HCT116 (cell line): ENCODE measurements at regions not wholly inside any gene's neighbourhood (a gene's known extent, or its start where the extent isn't known, plus 50 kb on each side); places are given as distances from the start of the nearest gene placed in this dataset.

ENCODE experiments used
- ATAC-seq: fragments of 200-7000 bp; cut with Tn5 transposase; 2 replicates; pipeline ENCODE4 v1.9.1; 2020; ENCODE audit warnings: mild to moderate bottlenecking, moderate library complexity
- BruUV-seq: library from RNA; stranded (reverse); fragments of 400-500 nt; replicated peaks from 2 replicates; lab custom pipeline; 2021; lab: Mats Ljungman, UMichigan
- CTCF ChIA-PET: fragments of 300-600 bp; sonication (Branson Sonifier 250); formaldehyde crosslinking; loops from one replicate; lab custom pipeline; 2021; ENCODE audit warnings: antibody characterized with exemption; lab: Charles Lee
- POLR2A ChIA-PET: fragments of 300-600, 350-600 bp; sonication (Branson Sonifier 250); formaldehyde crosslinking; loops from one replicate; lab custom pipeline; 2021; ENCODE audit warnings: antibody characterized with exemption; lab: Charles Lee
- RAD21 ChIA-PET, 2 experiments: fragments of 300-600 bp; sonication (Branson Sonifier 250); formaldehyde crosslinking; loops; one replicate each; lab custom pipeline; 2023; ENCODE audit warnings: low total read pairs in 2 of 2; ENCODE audit not compliant: uncharacterized antibody in 2 of 2, unreplicated experiment in 2 of 2, low non-redundant PET in 1 of 2; lab: Charles Lee
- DNase-seq: peaks from one replicate; pipeline ENCODE4 v3.0.0-alpha.2; 2010; ENCODE audit warnings: low read depth, low spot score
- H2AFZ ChIP-seq: fragments of 200-600 bp; shearing (Covaris generic), sonication (generic); 2 replicates; pipeline ENCODE4 v1.6.1; 2017; ENCODE audit warnings: low read depth, mixed run types, mixed read lengths, antibody characterized with exemption, low read length; ENCODE audit not compliant: poor library complexity, severe bottlenecking
- H3K27ac ChIP-seq: 2 replicates; pipeline ENCODE4 v1.5.1; 2012; ENCODE audit warnings: low read depth, low read length
- H3K27me3 ChIP-seq: fragments of 200-600 bp; sonication (generic); 2 replicates; pipeline ENCODE4 v1.6.1; 2016; ENCODE audit warnings: mixed run types, low read length, mixed read lengths; ENCODE audit not compliant: insufficient read depth
- H3K36me3 ChIP-seq, 2 experiments: fragments of 200-500 bp in 1 of 2; fragments of 200-600 bp in 1 of 2; sonication (Bioruptor generic) in 1 of 2; sonication (generic) in 1 of 2; 2 replicates each; pipeline versions ENCODE4 v1.5.1 to v1.6.1; 2014 to 2016; ENCODE audit warnings: low read length in 2 of 2, inconsistent platforms in 1 of 2, mixed read lengths in 1 of 2, mixed run types in 1 of 2; ENCODE audit not compliant: insufficient read depth in 2 of 2, control insufficient read depth in 1 of 2
- H3K4me1 ChIP-seq, 2 experiments: fragments of 200-600 bp in 1 of 2; sonication (generic) in 1 of 2; 2 replicates each; pipeline versions ENCODE4 v1.5.1 to v1.6.1; 2012 to 2017; ENCODE audit warnings: low read length in 2 of 2, inconsistent platforms in 1 of 2, mild to moderate bottlenecking in 1 of 2, mixed read lengths in 1 of 2, mixed run types in 1 of 2, moderate library complexity in 1 of 2; ENCODE audit not compliant: insufficient read depth in 2 of 2, control insufficient read depth in 1 of 2
- H3K4me2 ChIP-seq: fragments of 200-600 bp; sonication (generic); 2 replicates; pipeline ENCODE4 v1.6.1; 2017; ENCODE audit warnings: mixed run types, low read length, mixed read lengths
- H3K4me3 ChIP-seq, 2 experiments: fragments of 200-600 bp in 1 of 2; sonication (generic) in 1 of 2; replicated peaks in 1 of 2; 2 replicates each; pipeline ENCODE4 v1.5.1; 2011 to 2016; ENCODE audit warnings: low read length in 2 of 2, control low read depth in 1 of 2, low read depth in 1 of 2, mild to moderate bottlenecking in 1 of 2, mixed read lengths in 1 of 2, mixed run types in 1 of 2
- H3K79me2 ChIP-seq: fragments of 200-600 bp; sonication (generic); 2 replicates; pipeline ENCODE4 v1.6.1; 2017; ENCODE audit warnings: mild to moderate bottlenecking, mixed run types, low read length, moderate library complexity, mixed read lengths; ENCODE audit not compliant: insufficient read depth
- H3K9ac ChIP-seq: fragments of 200-600 bp; sonication (generic); 2 replicates; pipeline ENCODE4 v1.6.1; 2016; ENCODE audit warnings: low read length, mixed read lengths
- H3K9me2 ChIP-seq: fragments of 200-600 bp; sonication (generic), shearing (Covaris generic); 2 replicates; pipeline ENCODE4 v1.6.1; 2017; ENCODE audit warnings: mixed run types, mild to moderate bottlenecking, moderate library complexity; ENCODE audit not compliant: insufficient read depth
- H3K9me3 ChIP-seq, 2 experiments: fragments of 200-500 bp in 1 of 2; fragments of 200-600 bp in 1 of 2; sonication (Bioruptor generic) in 1 of 2; sonication (generic) in 1 of 2; 2 replicates each; pipeline ENCODE4 v1.6.1; 2014 to 2017; ENCODE audit warnings: low read length in 2 of 2, mixed read lengths in 2 of 2, inconsistent platforms in 1 of 2, low read depth in 1 of 2, mild to moderate bottlenecking in 1 of 2, mixed run types in 1 of 2, moderate library complexity in 1 of 2; ENCODE audit not compliant: control insufficient read depth in 1 of 2, insufficient read depth in 1 of 2
- H4K20me1 ChIP-seq: fragments of 200-600 bp; sonication (generic), shearing (Covaris generic); 2 replicates; pipeline ENCODE4 v1.6.1; 2017; ENCODE audit warnings: mixed run types, mild to moderate bottlenecking, moderate library complexity; ENCODE audit not compliant: insufficient read depth
- EGR1 ChIP-seq: IDR thresholded peaks from 2 replicates; pipeline ENCODE4 v1.6.1; 2012; ENCODE audit warnings: low read depth
- ELF1 ChIP-seq: IDR thresholded peaks from 2 replicates; pipeline ENCODE4 v1.6.1; 2012; ENCODE audit warnings: low read depth, borderline replicate concordance
- FOSL1 ChIP-seq: IDR thresholded peaks from 2 replicates; pipeline ENCODE4 v1.6.1; 2012; ENCODE audit warnings: low read depth
- SRF ChIP-seq: IDR thresholded peaks from 2 replicates; pipeline ENCODE4 v1.6.1; 2012; ENCODE audit warnings: low read depth
- TCF7L2 ChIP-seq: IDR thresholded peaks from 2 replicates; pipeline ENCODE4 v1.7.0; 2011; ENCODE audit warnings: borderline replicate concordance, inconsistent platforms; ENCODE audit not compliant: insufficient read depth, insufficient read length; ENCODE audit errors: extremely low read depth
- YY1 ChIP-seq: IDR thresholded peaks from 2 replicates; pipeline ENCODE4 v1.6.1; 2011; ENCODE audit warnings: low read length, low read depth, moderate library complexity, mild to moderate bottlenecking; ENCODE audit not compliant: insufficient replicate concordance; ENCODE audit errors: extremely low read depth
- ZFX ChIP-seq: fragments of 450-650 bp; IDR thresholded peaks from 2 replicates; pipeline ENCODE4 v1.6.1; 2017
- ZNF274 ChIP-seq: fragments of 200-500 bp; sonication (Bioruptor generic); IDR thresholded peaks from 2 replicates; pipeline ENCODE4 v1.6.1; 2014; ENCODE audit warnings: mild to moderate bottlenecking, low read depth, low read length, inconsistent platforms
- intact Hi-C: fragments of 100-400 bp; cut with micrococcal nuclease; formaldehyde crosslinking; loops from 2 replicates; pipeline ENCODE4 v1.10.0; 2022
- TF ChIP-seq, protein P1 (sequence below), 3 experiments: fragments of 200-600 bp in 1 of 3; sonication (generic) in 1 of 3; IDR thresholded peaks in 2 of 3; conservative IDR thresholded peaks in 1 of 3; 2 replicates each; pipeline ENCODE4 v1.5.1; 2012 to 2017; ENCODE audit warnings: low read depth in 2 of 3, low read length in 2 of 3, antibody characterized with exemption in 1 of 3, borderline replicate concordance in 1 of 3, control low read depth in 1 of 3, mild to moderate bottlenecking in 1 of 3, mixed read lengths in 1 of 3, mixed run types in 1 of 3, moderate library complexity in 1 of 3; ENCODE audit not compliant: insufficient read depth in 1 of 3
- TF ChIP-seq, protein P2 (sequence below): IDR thresholded peaks from 2 replicates; pipeline ENCODE4 v1.6.1; 2012; ENCODE audit warnings: low read depth
- TF ChIP-seq, protein P3 (sequence below): IDR thresholded peaks from 2 replicates; pipeline ENCODE4 v1.6.1; 2011; ENCODE audit warnings: mild to moderate bottlenecking, low read length, moderate library complexity; ENCODE audit not compliant: insufficient replicate concordance; ENCODE audit errors: extremely low read depth
- TF ChIP-seq, protein P4 (sequence below): IDR thresholded peaks from 2 replicates; pipeline ENCODE4 v1.6.1; 2012

DNA sequence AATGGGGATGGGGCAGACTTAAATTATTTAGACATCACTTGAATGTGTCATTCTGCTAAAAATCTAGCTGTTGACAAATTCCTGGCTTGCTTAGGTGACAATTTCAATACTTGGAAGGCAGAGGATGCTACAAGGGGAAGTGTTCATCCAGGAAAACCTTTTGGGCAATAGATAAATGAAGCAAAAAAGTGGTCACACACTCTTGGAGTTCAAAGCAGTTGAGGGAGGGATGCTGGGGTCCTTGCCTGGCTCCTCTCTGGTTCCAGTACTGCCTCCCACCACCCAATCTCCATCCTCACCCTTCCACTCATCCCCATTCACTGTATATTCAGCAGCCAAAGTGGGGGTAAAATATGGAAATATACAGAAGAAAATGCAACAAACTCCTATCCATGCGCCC, 52.6 kb upstream of the FRMD4B start:
- H3K4me2 ChIP-seq: no peak overlapping the region
- H3K4me3 ChIP-seq: no peak overlapping the region
- ChIA-PET RAD21 (no interaction called here), CTCF (no interaction called here), POLR2A (no interaction called here)
- no peak overlapping the region for H3K27ac ChIP-seq
- H3K79me2 ChIP-seq: no peaks in the 10 kb centered on the region
- no peaks in the 10 kb centered on the region for H3K4me1 ChIP-seq
- peaks cover 1% of the 10 kb centered on the region; the same call in 1 of the 2 replicates for H3K27me3 ChIP-seq
- no peak overlapping the region for H3K9ac ChIP-seq
- H2AFZ ChIP-seq: no peak overlapping the region
- TF ChIP-seq, protein P1, sequence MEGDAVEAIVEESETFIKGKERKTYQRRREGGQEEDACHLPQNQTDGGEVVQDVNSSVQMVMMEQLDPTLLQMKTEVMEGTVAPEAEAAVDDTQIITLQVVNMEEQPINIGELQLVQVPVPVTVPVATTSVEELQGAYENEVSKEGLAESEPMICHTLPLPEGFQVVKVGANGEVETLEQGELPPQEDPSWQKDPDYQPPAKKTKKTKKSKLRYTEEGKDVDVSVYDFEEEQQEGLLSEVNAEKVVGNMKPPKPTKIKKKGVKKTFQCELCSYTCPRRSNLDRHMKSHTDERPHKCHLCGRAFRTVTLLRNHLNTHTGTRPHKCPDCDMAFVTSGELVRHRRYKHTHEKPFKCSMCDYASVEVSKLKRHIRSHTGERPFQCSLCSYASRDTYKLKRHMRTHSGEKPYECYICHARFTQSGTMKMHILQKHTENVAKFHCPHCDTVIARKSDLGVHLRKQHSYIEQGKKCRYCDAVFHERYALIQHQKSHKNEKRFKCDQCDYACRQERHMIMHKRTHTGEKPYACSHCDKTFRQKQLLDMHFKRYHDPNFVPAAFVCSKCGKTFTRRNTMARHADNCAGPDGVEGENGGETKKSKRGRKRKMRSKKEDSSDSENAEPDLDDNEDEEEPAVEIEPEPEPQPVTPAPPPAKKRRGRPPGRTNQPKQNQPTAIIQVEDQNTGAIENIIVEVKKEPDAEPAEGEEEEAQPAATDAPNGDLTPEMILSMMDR (IDR thresholded peaks at IDR 0.05 in 2 of 3, conservative IDR thresholded peaks at IDR 0.05 in 1 of 3; ENCODE audit: borderline replicate concordance in 1 of 3, insufficient read depth in 1 of 3, low read depth in 2 of 3, low read length in 2 of 3): no peak
- TF ChIP-seq ZFX (no peak), FOSL1 (no peak), TCF7L2 (no peak), ELF1 (no peak), SRF (no peak), ZNF274 (no peak), EGR1 (no peak), YY1 (no peak)
- TF ChIP-seq, protein P2, sequence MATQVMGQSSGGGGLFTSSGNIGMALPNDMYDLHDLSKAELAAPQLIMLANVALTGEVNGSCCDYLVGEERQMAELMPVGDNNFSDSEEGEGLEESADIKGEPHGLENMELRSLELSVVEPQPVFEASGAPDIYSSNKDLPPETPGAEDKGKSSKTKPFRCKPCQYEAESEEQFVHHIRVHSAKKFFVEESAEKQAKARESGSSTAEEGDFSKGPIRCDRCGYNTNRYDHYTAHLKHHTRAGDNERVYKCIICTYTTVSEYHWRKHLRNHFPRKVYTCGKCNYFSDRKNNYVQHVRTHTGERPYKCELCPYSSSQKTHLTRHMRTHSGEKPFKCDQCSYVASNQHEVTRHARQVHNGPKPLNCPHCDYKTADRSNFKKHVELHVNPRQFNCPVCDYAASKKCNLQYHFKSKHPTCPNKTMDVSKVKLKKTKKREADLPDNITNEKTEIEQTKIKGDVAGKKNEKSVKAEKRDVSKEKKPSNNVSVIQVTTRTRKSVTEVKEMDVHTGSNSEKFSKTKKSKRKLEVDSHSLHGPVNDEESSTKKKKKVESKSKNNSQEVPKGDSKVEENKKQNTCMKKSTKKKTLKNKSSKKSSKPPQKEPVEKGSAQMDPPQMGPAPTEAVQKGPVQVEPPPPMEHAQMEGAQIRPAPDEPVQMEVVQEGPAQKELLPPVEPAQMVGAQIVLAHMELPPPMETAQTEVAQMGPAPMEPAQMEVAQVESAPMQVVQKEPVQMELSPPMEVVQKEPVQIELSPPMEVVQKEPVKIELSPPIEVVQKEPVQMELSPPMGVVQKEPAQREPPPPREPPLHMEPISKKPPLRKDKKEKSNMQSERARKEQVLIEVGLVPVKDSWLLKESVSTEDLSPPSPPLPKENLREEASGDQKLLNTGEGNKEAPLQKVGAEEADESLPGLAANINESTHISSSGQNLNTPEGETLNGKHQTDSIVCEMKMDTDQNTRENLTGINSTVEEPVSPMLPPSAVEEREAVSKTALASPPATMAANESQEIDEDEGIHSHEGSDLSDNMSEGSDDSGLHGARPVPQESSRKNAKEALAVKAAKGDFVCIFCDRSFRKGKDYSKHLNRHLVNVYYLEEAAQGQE: no peak
- TF ChIP-seq, protein P3, sequence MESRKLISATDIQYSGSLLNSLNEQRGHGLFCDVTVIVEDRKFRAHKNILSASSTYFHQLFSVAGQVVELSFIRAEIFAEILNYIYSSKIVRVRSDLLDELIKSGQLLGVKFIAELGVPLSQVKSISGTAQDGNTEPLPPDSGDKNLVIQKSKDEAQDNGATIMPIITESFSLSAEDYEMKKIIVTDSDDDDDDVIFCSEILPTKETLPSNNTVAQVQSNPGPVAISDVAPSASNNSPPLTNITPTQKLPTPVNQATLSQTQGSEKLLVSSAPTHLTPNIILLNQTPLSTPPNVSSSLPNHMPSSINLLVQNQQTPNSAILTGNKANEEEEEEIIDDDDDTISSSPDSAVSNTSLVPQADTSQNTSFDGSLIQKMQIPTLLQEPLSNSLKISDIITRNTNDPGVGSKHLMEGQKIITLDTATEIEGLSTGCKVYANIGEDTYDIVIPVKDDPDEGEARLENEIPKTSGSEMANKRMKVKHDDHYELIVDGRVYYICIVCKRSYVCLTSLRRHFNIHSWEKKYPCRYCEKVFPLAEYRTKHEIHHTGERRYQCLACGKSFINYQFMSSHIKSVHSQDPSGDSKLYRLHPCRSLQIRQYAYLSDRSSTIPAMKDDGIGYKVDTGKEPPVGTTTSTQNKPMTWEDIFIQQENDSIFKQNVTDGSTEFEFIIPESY: no peak
- TF ChIP-seq, protein P4, sequence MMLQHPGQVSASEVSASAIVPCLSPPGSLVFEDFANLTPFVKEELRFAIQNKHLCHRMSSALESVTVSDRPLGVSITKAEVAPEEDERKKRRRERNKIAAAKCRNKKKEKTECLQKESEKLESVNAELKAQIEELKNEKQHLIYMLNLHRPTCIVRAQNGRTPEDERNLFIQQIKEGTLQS: no peak
- H3K9me3 ChIP-seq: no peaks in the 10 kb centered on the region
- BruUV-seq: no TSS peak
- DNase-seq (no peak), ATAC-seq (no peak)
- intact Hi-C loops: no loop called here
- no peaks in the 10 kb centered on the region for H3K36me3 ChIP-seq
- H3K9me2 ChIP-seq: no peaks in the 10 kb centered on the region
- no peaks in the 10 kb centered on the region for H4K20me1 ChIP-seq
